ENCODE measurements at regions not wholly inside any gene's neighbourhood (a gene's known extent, or its start where the extent isn't known, plus 50 kb on each side); places are given as distances from the start of the nearest gene placed in this dataset.

GRCh38 chr6:82068721-82069120 lies 178.8 kb downstream of the IBTK start:
- DNase-seq = peak; percentile 95

GRCh38 chr6:82066991-82067411 lies 180.5 kb downstream of the IBTK start:
- no peak for DNase-seq

GRCh38 chr6:82066196-82066595 lies 181.3 kb downstream of the IBTK start:
- DNase-seq = no peak

- no peak for DNase-seq
These were observed 184.0 kb downstream of the IBTK start for GRCh38 chr6:82063574-82063973.

- DNase-seq = no peak
These were observed 185.3 kb downstream of the IBTK start for GRCh38 chr6:82062219-82062618.

- peak; percentile 92 for DNase-seq
These were observed 189.5 kb downstream of the IBTK start for GRCh38 chr6:82057846-82058554.

- no peak for DNase-seq
These were observed 191.0 kb downstream of the IBTK start for GRCh38 chr6:82056567-82056966.

- no peak for DNase-seq
These were observed 201.4 kb downstream of the IBTK start for GRCh38 chr6:82045965-82046756.

- DNase-seq = no peak
These were observed 206.9 kb downstream of the IBTK start for GRCh38 chr6:82040405-82041221.

GRCh38 chr6:82038631-82039030 lies 208.9 kb downstream of the IBTK start:
- no peak for DNase-seq

GRCh38 chr6:82035526-82035925 lies 212.0 kb downstream of the IBTK start:
- DNase-seq = no peak

GRCh38 chr6:82033631-82034211 lies 213.8 kb downstream of the IBTK start:
- DNase-seq = no peak

- DNase-seq = no peak
These were observed 215.1 kb downstream of the IBTK start for GRCh38 chr6:82032444-82032843.

GRCh38 chr6:82030761-82031503 lies 216.6 kb downstream of the IBTK start:
- DNase-seq = no peak

- DNase-seq = no peak
These were observed 217.2 kb downstream of the IBTK start for GRCh38 chr6:82030301-82030700.

- DNase-seq = no peak
These were observed 222.3 kb downstream of the IBTK start for GRCh38 chr6:82025271-82025670.

- DNase-seq = no peak
These were observed 224.9 kb downstream of the IBTK start for GRCh38 chr6:82022614-82023129.

GRCh38 chr6:82017773-82018172 lies 229.8 kb downstream of the IBTK start:
- no peak for DNase-seq

GRCh38 chr6:82017288-82017687 lies 230.3 kb downstream of the IBTK start:
- DNase-seq = peak; percentile 67

GRCh38 chr6:82015526-82015925 lies 232.0 kb downstream of the IBTK start:
- DNase-seq = no peak

GRCh38 chr6:82015043-82015442 lies 232.5 kb downstream of the IBTK start:
- DNase-seq = no peak
